Esophagus squamous epithelium (tissue), 5 donors: ENCODE measurements at regions not wholly inside any gene's neighbourhood (a gene's known extent, or its start where the extent isn't known, plus 50 kb on each side); places are given as distances from the start of the nearest gene placed in this dataset.

ENCODE experiments used
- DNase-seq: peaks from one replicate; lab custom pipeline; 2025; lab: John Stamatoyannopoulos, UW
- H3K27ac ChIP-seq, 4 donors: fragments of 200-600 bp; sonication (generic); one replicate each; pipeline ENCODE4 v1.5.1; 2016 to 2019; ENCODE audit warnings: mild to moderate bottlenecking in 1 of 4
- H3K27me3 ChIP-seq, 4 donors: fragments of 200-600 bp; sonication (generic); 1 replicate in 3 of 4; 2 replicates in 1 of 4; pipeline versions ENCODE4 v1.5.1 to v1.6.0; 2017 to 2021; ENCODE audit warnings: antibody characterized with exemption in 1 of 4
- H3K36me3 ChIP-seq, 3 donors: fragments of 200-600 bp; sonication (generic); one replicate each; pipeline ENCODE4 v1.5.1; 2016 to 2019
- H3K4me1 ChIP-seq, 3 donors: fragments of 200-600 bp; sonication (generic); one replicate each; pipeline ENCODE4 v1.5.1; 2017 to 2019
- H3K4me3 ChIP-seq, 4 donors: fragments of 200-600 bp; sonication (generic); 1 replicate in 3 of 4; 2 replicates in 1 of 4; pipeline ENCODE4 v1.5.1; 2016 to 2019; ENCODE audit warnings: mild to moderate bottlenecking in 2 of 4, moderate library complexity in 1 of 4
- H3K9me3 ChIP-seq, 3 donors: fragments of 200-600 bp; sonication (generic); one replicate each; pipeline ENCODE4 v1.5.1; 2016 to 2019
- POLR2A ChIP-seq, 4 donors: fragments of 450-650 bp; IDR thresholded peaks; one replicate each; pipeline ENCODE4 v1.6.1; 2017; ENCODE audit warnings: antibody characterized with exemption in 4 of 4, mild to moderate bottlenecking in 4 of 4, moderate library complexity in 3 of 4
- WGBS, 2 donors: methylation state at CpG; one replicate each; pipeline ENCODE4 v1.1.5; 2018; 5-methylcytosine and 5-hydroxymethylcytosine counted together
- intact Hi-C: fragments of 100-400 bp; cut with DNase I; formaldehyde crosslinking; loops from one replicate; pipeline ENCODE4 v1.15.0; 2022
- TF ChIP-seq, protein P1 (sequence below), 6 experiments: fragments of 450-650 bp in 4 of 6; fragments of 200-600 bp in 2 of 6; sonication (generic) in 2 of 6; IDR thresholded peaks; one replicate each; pipeline ENCODE4 v1.5.1; 2016 to 2019; ENCODE audit warnings: antibody characterized with exemption in 6 of 6, mild to moderate bottlenecking in 4 of 6, moderate library complexity in 4 of 6
- donor health status: DM: yes; HTN: yes; CAD: no.

DNA sequence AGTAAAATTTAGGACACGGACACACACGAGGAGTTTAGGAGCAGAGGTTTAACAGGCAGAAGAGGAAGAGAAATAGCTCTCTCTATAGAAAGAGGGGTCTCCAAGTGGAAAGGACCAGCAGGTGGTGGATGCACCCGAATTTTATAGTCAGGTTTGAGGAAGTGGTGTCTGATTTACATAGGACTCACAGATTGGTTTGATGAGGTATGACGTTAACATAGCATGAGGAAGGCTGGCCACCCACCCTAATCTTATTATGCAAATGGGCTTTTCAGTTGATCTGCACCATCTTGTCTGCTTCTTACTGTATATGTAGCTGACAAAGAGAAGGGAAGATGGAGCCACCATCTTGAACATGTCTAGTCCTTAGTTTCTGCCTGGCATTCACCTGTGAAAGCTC is 52.5 kb upstream of the RGS2 start:
- WGBS, 2 donors = 62 to 86% methylated on average over 4 of the region's 4 CpGs
- no peak for TF ChIP-seq POLR2A (IDR thresholded peaks at IDR 0.05)
- TF ChIP-seq, protein P1, sequence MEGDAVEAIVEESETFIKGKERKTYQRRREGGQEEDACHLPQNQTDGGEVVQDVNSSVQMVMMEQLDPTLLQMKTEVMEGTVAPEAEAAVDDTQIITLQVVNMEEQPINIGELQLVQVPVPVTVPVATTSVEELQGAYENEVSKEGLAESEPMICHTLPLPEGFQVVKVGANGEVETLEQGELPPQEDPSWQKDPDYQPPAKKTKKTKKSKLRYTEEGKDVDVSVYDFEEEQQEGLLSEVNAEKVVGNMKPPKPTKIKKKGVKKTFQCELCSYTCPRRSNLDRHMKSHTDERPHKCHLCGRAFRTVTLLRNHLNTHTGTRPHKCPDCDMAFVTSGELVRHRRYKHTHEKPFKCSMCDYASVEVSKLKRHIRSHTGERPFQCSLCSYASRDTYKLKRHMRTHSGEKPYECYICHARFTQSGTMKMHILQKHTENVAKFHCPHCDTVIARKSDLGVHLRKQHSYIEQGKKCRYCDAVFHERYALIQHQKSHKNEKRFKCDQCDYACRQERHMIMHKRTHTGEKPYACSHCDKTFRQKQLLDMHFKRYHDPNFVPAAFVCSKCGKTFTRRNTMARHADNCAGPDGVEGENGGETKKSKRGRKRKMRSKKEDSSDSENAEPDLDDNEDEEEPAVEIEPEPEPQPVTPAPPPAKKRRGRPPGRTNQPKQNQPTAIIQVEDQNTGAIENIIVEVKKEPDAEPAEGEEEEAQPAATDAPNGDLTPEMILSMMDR (IDR thresholded peaks at IDR 0.05) = no peak
- no peaks in the 10 kb centered on the region for H3K36me3 ChIP-seq
- intact Hi-C loops = no loop called here
- no peaks in the 10 kb centered on the region for H3K9me3 ChIP-seq
- no peaks in the 10 kb centered on the region for H3K27me3 ChIP-seq
- H3K4me1 ChIP-seq = no peaks in the 10 kb centered on the region
- no peak for DNase-seq
- H3K4me3 ChIP-seq = no peak overlapping the region
- no peak overlapping the region for H3K27ac ChIP-seq

DNA sequence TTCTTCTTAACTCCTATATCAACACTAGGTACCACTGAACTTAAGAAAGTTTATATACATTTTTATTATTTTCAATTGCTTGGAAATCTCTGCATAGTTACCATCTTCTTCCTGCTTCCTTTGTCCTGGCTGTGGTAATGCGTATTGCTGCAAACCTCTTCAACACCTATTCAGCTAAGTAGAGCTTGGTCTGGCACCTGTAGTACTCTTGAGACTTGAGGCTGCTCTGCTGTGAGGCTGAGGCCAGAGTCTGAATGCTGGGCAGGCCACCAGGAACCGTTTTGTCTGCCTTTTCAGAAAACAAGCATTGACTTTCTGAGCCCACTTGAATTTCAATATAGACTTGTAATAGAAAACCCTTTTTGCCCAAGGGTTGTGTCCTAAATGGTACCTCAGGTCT is 52.0 kb upstream of the RGS2 start:
- TF ChIP-seq, protein P1 (IDR thresholded peaks at IDR 0.05) = no peak
- no peak for TF ChIP-seq POLR2A (IDR thresholded peaks at IDR 0.05)
- intact Hi-C loops = no loop called here
- H3K27me3 ChIP-seq = no peaks in the 10 kb centered on the region
- WGBS, 2 donors = 48 to 63% methylated on average over 2 of the region's 2 CpGs
- H3K27ac ChIP-seq = no peak overlapping the region
- H3K4me3 ChIP-seq = no peak overlapping the region
- DNase-seq = no peak
- no peaks in the 10 kb centered on the region for H3K4me1 ChIP-seq
- no peaks in the 10 kb centered on the region for H3K36me3 ChIP-seq
- H3K9me3 ChIP-seq = no peaks in the 10 kb centered on the region

DNA sequence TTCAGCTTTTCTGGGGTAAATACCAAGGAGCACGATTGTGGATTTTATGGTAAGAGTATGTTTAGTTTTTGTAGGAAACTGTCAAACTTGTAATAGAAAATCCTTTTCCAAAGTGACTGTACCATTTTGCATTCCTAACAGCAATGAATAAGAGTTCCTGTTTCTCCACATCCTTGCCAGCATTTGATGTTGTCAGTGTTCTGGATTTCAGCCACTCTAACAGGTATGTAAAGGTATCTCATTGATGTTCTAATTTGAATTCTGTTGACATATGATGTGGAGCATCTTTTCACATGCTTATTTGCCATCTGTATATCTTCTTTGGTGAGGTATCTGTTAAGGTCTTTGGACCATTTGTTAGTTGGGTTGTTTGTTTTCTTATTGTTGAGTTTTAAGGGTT is 50.3 kb upstream of the RGS2 start:
- WGBS, 2 donors = 89 to 93% methylated on average over 1 of the region's 1 CpG
- Histone ChIP-seq H3K27me3 (no peaks in the 10 kb centered on the region), H3K4me3 (no peak overlapping the region), H3K9me3 (no peaks in the 10 kb centered on the region), H3K36me3 (no peaks in the 10 kb centered on the region), H3K27ac (no peak overlapping the region), H3K4me1 (no peaks in the 10 kb centered on the region)
- TF ChIP-seq POLR2A (IDR thresholded peaks at IDR 0.05) = no peak
- TF ChIP-seq, protein P1 (IDR thresholded peaks at IDR 0.05) = no peak
- no peak for DNase-seq
- intact Hi-C loops = no loop called here
